ENCODE measurements at regions not wholly inside any gene's neighbourhood (a gene's known extent, or its start where the extent isn't known, plus 50 kb on each side); places are given as distances from the start of the nearest gene placed in this dataset.
"Not testable (repeated sequence)": the region's sequence is repeated elsewhere in the genome, so short reads cannot be mapped to it uniquely, and the experiment has no call there.

DNA sequence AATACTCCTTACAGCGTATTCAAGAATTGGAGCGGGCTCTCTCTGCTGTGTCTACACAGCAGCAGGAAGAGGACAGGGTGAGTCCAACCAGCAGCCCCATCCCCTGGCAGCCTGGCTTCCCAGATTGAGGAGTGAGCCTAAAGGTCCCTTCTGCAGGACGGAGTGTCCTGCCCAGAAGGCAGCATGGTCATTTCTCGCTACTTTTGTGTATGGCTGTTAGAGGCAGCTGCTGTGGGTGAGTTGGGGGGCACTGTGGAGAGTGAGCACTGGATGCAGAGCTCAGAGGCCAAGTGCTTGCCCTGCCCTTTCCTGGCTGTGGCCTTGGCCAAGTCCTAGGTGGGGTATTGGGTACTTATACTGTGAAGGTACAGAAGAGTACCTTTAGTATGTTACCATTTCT is 62.3 kb upstream of the UBE2Q2 start:
- TF ChIP-seq, protein P1, sequence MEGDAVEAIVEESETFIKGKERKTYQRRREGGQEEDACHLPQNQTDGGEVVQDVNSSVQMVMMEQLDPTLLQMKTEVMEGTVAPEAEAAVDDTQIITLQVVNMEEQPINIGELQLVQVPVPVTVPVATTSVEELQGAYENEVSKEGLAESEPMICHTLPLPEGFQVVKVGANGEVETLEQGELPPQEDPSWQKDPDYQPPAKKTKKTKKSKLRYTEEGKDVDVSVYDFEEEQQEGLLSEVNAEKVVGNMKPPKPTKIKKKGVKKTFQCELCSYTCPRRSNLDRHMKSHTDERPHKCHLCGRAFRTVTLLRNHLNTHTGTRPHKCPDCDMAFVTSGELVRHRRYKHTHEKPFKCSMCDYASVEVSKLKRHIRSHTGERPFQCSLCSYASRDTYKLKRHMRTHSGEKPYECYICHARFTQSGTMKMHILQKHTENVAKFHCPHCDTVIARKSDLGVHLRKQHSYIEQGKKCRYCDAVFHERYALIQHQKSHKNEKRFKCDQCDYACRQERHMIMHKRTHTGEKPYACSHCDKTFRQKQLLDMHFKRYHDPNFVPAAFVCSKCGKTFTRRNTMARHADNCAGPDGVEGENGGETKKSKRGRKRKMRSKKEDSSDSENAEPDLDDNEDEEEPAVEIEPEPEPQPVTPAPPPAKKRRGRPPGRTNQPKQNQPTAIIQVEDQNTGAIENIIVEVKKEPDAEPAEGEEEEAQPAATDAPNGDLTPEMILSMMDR (IDR thresholded peaks at IDR 0.05) = not testable (repeated sequence)
- TF ChIP-seq POLR2A, EP300, POLR2AphosphoS5 (IDR thresholded peaks at IDR 0.05): not testable (repeated sequence)

Measured in upper lobe of left lung (tissue), 4 donors.